Amniotic stem cell (primary cell): ENCODE measurements at regions not wholly inside any gene's neighbourhood (a gene's known extent, or its start where the extent isn't known, plus 50 kb on each side); places are given as distances from the start of the nearest gene placed in this dataset.
A peak's percentile ranks its signal among the peaks of the same experiment; 100 is the strongest.

ENCODE experiments used
- DNase-seq: peaks from one replicate; lab custom pipeline; 2025; lab: John Stamatoyannopoulos, UW

DNA sequence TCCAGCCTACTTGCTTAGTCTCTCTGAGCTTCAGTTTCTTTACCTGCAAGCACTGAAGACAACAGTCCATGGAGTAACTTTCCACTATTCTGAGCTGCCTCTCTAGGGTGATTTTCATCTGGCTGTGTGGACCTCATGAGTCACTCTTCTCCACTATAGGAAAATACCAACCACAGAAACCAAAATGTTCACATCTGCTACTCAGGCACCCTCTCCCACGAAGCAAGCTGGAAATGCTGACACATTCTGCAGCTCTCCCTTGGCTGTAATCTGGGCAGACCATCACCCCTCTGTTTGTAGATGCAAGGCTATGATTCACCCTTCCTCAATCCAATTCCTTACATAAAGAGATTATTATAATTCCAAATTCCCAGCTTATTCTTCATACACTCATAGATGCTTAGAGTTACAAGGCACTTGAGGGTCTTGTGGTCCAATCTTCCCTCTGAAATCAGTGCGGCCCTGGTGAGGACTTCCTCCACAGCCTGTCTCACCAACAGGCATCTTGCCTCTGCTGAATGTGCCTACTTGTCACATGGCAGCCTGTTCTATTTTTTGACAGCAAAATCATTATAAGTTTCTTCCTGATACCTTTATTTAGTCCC, 97.0 kb upstream of the LNX1 start:
- peak; percentile 94 for DNase-seq

GRCh38 chr4:53686521-53686920, 95.2 kb upstream of the LNX1 start:
- DNase-seq, result no peak

DNA sequence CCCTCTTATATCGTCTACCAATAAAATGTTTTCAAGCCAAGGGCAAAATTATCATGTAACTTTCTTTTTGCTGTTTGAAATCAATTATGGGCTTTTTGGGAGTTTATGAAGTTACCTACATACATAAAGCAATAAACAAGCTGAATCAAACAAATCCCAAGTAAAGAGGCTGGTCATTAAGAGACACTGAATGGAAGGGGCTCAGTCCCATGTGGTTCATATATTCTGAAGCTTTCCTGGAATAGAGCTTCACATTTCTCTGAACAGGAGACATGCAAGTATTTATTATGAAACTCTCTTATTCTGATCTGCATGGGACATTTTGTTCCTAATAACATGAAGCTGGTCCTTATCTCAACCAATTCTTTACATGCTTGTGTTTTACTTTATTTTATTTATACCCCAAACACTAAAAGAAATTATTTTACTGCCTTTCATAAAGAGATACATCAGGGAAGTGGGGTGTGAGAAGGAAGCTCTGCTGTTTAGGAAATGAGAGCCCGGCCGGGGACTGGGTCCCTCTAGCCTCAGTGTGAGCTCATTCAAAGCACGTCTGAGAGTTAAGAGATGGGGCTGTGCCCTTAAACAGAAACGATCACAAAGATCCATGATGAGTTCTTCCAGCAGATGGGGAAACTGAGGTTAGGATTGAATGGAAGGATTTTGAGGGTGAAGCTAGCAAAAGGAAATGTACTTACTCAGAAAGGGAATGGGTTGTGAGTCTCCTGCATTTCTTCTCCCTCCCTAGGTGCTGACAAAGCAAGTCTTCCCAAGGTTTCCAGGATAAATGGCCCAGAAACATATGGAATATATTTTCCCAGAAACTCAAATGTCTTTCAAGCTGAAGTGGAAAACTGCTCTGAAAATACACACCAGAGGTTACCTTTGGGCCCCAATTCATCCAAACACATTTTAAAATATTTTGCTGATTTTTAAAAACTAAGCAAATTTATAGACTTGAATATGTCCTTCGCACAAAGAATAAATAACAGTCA, 93.1 kb upstream of the LNX1 start:
- no peak for DNase-seq

DNA sequence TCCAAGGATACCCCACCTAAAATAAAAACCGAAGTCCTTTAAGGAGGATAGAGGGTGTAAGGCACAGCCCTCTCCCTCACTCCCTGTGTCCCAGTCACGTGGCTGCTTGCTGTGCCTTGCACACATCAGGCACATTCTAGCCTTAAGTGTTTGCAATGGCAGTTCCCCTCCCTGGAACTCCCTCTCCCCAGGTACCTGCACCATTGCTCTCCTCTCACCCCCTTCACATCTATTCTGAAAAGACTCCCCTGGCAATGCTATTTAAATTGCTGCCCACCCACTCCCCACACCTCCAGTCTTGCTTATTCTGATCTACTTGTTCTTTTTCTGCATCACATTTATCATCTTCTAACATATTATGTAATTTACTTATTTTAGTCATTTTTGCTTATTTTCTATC, 91.6 kb upstream of the LNX1 start:
- DNase-seq, result no peak

GRCh38 chr4:53682196-53682595, 90.9 kb upstream of the LNX1 start:
- no peak for DNase-seq

- no peak for DNase-seq
These were observed 89.3 kb upstream of the LNX1 start for GRCh38 chr4:53680598-53680997.

GRCh38 chr4:53680168-53680567, 88.9 kb upstream of the LNX1 start:
- DNase-seq, result no peak

- DNase-seq, result no peak
These were observed 85.2 kb upstream of the LNX1 start for GRCh38 chr4:53676402-53676871.

- no peak for DNase-seq
These were observed 83.6 kb upstream of the LNX1 start for GRCh38 chr4:53674903-53675302.

GRCh38 chr4:53672873-53673272, 81.6 kb upstream of the LNX1 start:
- DNase-seq, result no peak

- DNase-seq, result no peak
These were observed 80.5 kb upstream of the LNX1 start for GRCh38 chr4:53671757-53672156.

- no peak for DNase-seq
These were observed 68.5 kb upstream of the LNX1 start for GRCh38 chr4:53659737-53660136.

DNA sequence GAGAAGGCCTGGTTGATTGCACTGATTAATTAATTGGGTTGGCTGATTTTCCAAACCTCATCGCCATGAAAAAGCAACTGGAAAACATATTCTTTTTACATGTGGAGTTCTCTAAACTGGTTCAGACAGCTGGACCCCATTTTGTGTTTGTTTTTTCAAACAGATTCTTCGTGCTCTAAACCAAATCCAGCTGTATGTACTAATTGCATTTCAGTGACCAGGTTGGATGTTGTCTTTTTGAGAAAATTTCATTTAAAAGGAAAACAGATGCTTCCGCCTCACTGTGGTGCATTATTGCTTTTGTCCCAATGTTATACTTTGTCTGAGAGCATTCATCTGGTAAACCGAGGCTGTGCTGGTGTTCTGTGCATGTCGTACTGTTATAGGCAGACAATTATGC, 67.8 kb upstream of the LNX1 start:
- no peak for DNase-seq

DNA sequence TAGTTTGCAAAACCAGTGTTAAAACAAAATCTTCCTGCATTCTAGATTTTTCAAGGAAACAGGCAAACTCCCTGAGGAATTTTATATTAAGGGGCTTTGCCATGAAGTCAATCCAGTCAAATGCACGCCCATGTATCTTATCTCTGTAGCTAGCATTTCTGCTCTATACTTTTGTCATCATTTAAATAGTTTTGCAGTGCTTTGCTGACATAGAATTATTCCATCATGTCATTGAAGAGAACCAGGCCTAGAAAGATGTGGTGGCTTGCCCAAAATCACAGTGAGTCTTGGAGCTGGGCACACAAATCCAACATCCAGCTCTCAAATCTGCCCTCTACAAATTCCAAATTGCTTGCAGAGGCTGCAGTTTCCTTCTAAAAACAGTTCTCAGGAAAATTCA, 66.7 kb upstream of the LNX1 start:
- no peak for DNase-seq

GRCh38 chr4:53656421-53656981, 65.2 kb upstream of the LNX1 start:
- peak; percentile 42 for DNase-seq

GRCh38 chr4:53654300-53654758, 63.0 kb upstream of the LNX1 start:
- peak; percentile 2 for DNase-seq

DNA sequence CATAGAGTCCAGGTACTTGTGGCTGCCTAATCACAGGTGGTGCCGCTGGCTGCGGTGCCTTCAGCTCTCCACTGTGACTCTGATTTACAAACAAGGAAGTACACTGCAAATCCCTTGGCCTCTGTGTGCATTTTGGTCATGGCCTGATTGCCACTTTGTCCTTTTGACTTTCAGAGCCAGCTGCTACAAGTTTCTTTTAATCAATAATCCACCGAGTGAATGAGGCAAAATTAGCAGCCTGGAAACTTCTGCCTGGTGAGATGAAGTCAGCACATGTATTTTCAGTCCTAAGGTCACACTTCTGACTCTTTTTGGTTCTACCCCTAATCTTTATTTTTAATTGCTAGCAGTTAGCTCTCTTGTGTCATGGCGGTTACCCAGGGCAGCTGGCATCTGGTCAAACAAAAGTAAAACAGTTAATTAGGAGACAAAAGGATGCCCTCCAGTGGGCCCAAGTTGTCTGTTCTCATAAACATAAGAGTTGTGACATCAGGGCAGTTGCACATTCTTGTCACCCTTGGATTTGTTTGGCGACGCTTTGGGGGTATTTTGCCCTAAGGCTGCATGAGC, 62.3 kb upstream of the LNX1 start:
- DNase-seq, result no peak

GRCh38 chr4:53651156-53651735, 60.0 kb upstream of the LNX1 start:
- DNase-seq, result no peak

- DNase-seq, result no peak
These were observed 58.1 kb upstream of the LNX1 start for GRCh38 chr4:53649357-53649756.

DNA sequence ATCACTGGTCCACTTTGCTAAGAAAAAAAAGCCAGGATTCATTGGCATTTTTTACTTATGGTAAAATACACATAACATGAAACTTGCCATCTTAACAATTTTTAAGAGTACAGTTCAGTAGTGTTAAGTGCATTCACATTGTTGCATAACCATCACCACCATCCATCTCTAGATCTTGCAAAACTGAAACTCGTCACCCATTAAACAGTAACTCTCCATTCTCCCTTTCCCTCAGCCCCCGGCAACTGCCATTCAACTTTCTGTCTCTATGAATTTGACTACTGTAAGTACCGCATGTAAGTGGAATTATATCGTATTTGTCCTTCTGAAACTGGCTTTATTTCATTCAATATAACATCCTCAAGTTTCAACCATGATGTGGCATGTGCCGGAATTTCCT, 56.3 kb upstream of the LNX1 start:
- DNase-seq, result no peak

- DNase-seq, result no peak
These were observed 55.5 kb upstream of the LNX1 start for GRCh38 chr4:53646795-53647194.

GRCh38 chr4:53645108-53645507, 53.8 kb upstream of the LNX1 start:
- no peak for DNase-seq
